Right forelimb (tissue), 1 donor: ENCODE measurements at regions not wholly inside any gene's neighbourhood (a gene's known extent, or its start where the extent isn't known, plus 50 kb on each side); places are given as distances from the start of the nearest gene placed in this dataset.

ENCODE experiments used
- DNase-seq: peaks from one replicate; pipeline ENCODE4 v3.0.0-alpha.2; 2018

DNA sequence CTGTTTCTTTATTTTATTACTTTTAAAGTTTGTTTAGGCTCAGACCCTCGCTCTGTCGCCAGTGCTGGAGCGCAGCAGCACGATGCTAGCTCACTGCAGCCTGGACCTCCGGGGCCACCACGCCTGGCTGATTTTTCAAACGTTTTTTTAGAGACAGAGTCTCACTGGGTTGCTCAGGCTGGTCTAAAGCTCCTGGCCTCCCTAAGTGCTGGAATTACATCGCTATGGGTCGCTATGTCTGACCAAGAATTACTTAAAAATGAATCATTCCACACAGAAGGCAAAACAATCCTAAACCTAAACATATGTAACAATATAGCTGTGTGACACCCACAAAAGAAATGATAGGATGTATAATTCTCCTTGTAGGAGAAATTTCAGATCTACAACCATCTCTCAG, 86.9 kb upstream of the SIMC1 start:
- no peak for DNase-seq

- DNase-seq, result no peak
Observed at GRCh38 chr5:176152191-176152929, 85.9 kb upstream of the SIMC1 start.

- DNase-seq, result no peak
Observed at GRCh38 chr5:176152930-176153311, 85.3 kb upstream of the SIMC1 start.

DNA sequence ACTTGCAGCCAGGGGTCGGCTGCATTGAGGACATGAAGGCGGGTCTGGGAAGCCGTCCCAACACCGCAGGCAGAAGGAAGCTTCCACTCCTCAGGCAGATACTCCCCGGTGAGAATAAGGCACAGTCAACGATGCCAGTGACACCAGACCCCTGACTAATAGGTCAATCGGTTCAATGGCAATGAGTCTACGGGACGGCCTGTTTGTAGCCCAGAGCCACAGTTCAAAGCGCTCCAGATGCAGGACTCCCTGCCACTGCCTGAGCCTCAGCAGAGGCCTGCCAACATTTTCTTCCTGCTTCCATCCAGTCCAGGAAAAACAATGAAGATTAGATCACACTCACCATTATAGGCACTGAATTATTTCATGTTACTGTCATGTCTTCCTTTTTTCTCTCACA, 84.5 kb upstream of the SIMC1 start:
- DNase-seq, result no peak

GRCh38 chr5:176154821-176155220, 83.4 kb upstream of the SIMC1 start:
- no peak for DNase-seq

DNA sequence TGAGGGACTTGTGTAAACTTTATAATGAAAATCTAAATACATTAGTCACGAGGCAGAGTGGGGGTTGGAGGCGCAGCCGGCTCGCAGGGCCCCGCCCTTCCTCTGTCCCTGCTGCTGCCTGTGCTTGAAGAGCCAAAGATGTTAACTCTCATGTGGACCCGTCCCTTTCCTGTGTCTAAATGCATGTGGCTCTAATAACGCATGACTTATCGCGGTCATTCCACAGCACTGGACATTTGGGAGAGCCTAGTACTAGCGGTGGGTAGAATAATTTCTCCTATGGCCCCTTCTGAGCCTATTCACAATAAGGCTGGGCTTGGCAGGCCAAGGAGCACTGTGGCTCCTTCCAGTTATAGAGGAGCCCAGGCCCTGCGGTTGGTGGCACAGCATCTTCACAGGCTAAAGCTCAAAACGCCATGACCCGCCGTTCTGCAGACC, 82.3 kb upstream of the SIMC1 start:
- DNase-seq, result no peak

- no peak for DNase-seq
Observed at GRCh38 chr5:176157656-176158055, 80.6 kb upstream of the SIMC1 start.

GRCh38 chr5:176161431-176161830, 76.8 kb upstream of the SIMC1 start:
- DNase-seq, result no peak

DNA sequence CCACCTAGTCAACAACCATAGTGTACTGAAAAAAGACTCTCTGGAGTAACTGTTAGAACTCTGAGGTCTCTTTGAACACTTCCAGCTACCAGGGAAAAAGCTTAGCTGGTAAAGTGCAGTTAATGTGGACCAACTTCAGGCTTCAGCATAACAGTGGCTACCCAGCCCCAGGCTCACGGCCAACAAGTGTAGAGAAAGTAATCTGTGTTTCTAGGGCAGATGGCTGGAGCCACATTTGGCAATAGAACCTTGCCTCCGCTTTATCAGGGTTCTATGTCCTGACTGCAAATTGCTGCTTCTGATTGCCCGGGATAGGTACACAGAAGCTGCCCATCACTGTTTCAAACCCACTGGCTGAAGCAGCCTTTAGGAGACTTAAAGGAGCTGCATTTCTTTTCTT, 76.0 kb upstream of the SIMC1 start:
- no peak for DNase-seq

DNA sequence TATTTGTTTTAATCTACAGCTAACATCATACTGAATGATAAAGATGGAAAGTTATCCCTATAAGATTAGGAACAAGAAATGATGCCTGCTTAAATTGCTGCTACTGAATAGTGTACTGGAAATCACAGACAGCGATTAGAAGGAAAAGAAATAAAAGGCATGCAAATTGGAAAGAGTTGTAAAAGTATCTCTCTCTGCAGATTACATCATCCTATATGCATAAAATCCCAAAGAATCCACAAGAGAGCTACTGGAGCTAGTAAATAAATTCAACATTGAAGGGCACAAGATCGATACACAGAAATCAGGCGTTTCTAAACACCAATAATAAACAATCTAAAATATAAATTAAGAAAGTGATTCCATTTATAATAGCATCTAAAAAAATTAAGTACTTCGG, 75.3 kb upstream of the SIMC1 start:
- DNase-seq, result no peak

- DNase-seq, result no peak
Observed at GRCh38 chr5:176166427-176166826, 71.8 kb upstream of the SIMC1 start.

DNA sequence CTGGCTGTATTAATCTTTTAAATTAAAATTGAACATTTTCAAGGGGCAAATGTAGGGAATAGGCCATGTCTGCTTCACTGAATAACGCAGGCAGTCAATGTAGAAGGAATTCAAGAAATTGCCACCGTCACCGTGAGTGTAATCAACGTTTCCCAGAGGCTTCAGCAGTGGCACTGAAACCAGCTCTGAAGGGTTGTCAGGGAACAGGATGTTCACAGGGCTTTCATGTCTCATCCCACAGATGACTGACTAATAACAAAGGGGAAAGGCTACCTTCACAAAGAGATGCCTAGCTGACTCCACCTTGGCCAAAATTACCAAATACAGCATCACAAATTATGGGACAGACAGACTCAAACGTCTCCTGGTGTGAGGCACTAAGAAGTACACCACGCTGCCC, 70.4 kb upstream of the SIMC1 start:
- no peak for DNase-seq

DNA sequence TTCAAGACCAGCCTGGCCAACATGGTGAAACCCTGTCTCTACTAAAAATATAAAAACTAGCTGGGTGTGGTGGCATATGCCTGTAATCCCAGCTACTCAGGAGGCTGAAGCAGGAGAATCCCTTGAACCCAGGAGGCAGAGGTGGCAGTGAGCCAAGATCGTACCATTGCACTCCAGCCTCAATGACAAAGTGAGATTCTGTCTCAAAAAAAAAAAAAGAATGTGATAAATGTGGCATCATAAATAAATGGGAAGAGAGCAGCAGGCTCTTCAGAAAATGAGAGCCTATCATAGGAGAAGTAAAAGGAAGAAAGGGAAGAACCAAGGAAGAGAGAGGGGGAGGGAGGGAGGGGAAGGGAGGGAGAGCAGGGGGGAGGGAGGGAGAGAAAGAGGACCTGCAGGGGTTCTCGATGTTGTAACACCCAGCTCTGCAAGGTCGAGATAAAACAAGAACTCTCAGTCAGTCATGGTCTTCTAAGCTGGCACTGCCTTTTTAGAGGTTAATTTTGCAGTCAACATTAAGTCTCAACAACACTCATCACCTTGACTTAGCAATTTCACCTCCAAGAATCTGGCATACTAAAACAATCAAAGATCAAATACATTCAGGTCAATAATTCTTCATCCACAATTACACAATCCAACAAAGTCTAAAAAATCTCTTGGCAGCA, 68.7 kb upstream of the SIMC1 start:
- DNase-seq, result no peak

- DNase-seq, result no peak
Observed at GRCh38 chr5:176170084-176170483, 68.1 kb upstream of the SIMC1 start.

DNA sequence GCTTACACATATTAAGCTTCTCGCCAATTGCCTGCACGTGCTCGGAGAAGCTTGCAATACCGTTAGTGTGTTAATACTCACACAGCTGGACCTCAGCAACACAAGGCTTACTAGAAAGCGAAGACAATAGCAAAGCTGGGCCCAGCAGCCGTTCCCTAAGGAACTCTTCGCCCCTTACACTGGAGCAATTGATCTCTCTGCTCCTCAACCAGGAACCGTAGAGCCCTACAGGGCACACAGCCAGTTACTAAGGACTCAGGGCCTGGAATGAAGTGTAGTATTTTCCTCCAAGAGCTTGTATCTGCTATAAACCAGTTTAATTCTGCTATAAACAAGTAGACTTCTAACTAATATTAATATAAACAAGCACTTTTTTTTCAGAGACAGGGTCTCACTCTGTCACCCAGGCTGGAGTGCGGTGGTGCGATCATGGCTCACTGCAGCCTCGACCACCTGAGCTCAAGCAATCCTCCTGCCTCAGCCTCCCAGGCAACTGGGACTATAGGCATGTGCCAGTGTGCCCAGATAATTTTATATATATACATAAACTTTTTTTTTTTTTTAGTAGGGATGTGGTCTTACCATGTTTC, 67.0 kb upstream of the SIMC1 start:
- DNase-seq, result no peak

DNA sequence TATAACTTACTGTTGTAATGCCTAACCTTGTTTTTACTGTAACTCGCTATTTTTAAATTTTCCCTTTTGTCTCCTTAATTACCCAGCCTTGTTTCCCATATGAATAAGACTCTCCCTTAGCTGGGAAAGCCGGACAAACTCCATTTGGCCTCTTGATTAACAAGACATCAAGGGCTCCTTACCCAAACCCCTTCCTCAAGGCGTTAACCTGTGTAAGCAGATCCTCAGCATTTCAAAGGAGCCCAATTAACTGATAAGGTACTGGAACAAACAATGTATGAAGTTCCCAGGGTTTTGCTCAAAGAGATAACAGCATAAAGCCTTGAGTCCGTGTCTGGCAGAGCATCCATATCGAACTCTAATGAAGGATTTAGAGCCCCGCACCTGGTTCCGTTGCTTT, 66.0 kb upstream of the SIMC1 start:
- no peak for DNase-seq

DNA sequence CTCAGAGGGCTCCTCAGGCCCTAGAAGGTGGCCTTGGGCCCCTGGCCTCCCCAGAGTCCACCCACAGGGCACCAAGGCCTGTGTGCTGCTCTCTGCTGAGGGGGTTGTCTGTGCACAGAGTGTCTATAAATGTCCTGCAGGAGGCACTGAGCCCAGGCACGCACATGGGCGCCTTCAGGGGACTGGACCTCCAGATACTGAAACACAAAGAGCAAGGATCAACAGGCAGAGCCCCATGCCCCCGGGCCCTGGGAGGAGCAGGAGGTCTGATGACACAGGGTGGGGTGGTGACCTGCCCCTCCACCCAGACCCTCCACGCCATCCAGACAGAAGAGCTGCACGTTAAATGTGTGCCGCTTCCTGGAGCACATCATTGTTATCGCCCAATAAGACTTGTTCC, 64.6 kb upstream of the SIMC1 start:
- DNase-seq, result no peak

GRCh38 chr5:176174345-176175025, 63.7 kb upstream of the SIMC1 start:
- DNase-seq, result no peak

DNA sequence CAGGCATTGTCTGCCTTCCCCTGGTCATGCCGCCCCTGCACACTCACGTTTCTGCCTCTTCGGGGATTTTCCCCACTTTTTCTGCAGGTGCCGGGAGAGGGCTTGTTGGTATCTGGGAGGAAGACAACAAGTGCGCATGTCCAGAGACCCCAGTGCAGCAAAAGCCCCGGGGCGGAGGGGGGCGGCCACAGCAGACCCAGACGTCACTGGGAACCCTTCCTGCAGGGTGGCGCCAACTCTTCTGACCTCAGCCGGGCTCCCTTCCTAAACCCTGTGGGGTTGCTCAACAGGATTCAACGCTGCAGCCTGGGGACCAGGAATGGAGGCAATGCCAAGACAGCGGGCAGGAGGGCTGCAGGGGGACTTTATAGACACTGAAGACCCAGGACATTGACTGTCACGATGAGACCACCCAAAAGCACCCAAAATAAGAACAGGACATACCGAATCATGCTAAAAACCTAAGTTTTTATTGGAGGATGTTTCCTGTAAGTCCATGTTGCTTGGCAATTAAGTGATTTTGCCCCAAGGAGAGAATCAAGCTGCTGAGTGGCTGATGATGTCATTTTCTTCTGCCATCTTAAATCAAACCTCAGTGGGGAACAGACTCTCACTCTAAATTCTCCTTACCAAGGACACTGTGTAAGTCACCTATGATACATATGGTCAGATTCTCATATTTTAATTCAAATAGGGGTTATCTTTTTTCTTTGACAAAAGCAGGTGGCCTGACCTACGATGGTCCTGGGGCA, 62.9 kb upstream of the SIMC1 start:
- DNase-seq, result no peak

- DNase-seq, result no peak
Observed at GRCh38 chr5:176176231-176176630, 62.0 kb upstream of the SIMC1 start.

DNA sequence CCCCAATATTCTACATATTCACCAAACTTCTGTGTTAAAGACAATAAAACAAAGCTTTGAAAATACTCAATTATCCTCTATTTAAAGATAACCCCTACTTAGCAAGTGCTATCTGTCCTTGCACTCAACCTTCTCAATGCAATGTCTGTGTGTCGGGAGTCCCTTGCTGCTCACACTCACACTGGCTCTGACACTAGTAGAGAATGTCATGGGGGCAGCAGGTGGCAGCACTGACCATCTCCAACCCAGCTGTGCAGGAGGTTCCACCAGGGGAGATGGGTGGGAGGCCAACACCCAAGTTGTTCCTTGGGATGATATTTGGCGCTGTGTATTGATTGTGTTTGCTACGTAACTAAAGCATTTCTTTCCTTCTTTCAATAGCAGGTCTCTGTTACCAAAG, 59.4 kb upstream of the SIMC1 start:
- DNase-seq, result no peak

GRCh38 chr5:176180339-176180738, 57.9 kb upstream of the SIMC1 start:
- DNase-seq, result no peak

DNA sequence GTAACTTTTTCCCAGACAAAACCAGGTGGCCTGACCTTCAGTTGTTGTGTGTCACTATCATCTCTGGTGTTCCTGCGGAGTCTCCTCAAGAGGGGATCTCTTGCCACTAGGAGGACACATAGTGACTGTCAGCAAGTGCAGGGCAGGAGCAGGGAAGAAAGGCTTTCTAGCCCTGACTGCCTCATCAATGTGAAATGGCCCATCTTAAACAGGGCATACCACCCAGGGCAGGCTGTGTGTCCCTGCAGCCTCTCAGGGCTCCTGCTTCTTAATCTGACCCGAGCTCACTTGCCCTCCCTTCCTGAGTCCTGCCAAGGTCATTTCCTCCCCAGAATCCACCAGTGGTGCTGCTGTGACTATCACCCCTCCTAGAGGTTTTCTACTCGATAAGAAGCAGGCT, 57.4 kb upstream of the SIMC1 start:
- no peak for DNase-seq
